SU-DHL-6 (cell line): ENCODE measurements at regions not wholly inside any gene's neighbourhood (a gene's known extent, or its start where the extent isn't known, plus 50 kb on each side); places are given as distances from the start of the nearest gene placed in this dataset.

Experiments used
- CTCF ChIP-seq: fragments of 200-600 bp; sonication (generic); IDR thresholded peaks from one replicate; pipeline ENCODE4 v1.5.1; 2017; ENCODE audit warnings: antibody characterized with exemption, mild to moderate bottlenecking, low read length, moderate library complexity; ENCODE audit not compliant: insufficient read depth, poor library complexity, severe bottlenecking
- EZH2phosphoT487 ChIP-seq: fragments of 200-600 bp; sonication (generic), shearing (Covaris generic); conservative IDR thresholded peaks from 2 replicates; pipeline ENCODE4 v1.6.1; 2018; ENCODE audit warnings: mild to moderate bottlenecking, antibody characterized with exemption, low read length, moderate library complexity, mixed read lengths

DNA sequence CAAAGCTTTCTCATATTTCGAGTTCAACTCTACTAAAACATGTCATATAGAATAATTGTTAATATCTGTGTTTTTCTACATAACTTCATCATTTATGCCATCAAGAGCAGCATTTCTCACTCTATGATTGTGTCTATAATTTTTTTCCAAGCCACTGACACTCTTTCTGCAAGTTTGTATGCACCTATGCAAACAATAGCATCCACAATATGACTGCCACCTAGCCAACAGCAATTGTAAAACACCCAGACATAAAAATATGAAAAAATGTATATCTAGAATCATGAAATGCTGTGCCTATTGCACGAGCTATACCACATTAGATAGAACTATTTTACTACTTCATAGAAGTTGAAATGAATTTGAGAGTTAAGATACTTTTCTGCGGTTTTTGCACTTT, 286.5 kb upstream of the MARCKS start:
- no peak for TF ChIP-seq CTCF
- no peak for TF ChIP-seq EZH2phosphoT487
